GM12891 (cell line): ENCODE measurements at regions not wholly inside any gene's neighbourhood (a gene's known extent, or its start where the extent isn't known, plus 50 kb on each side); places are given as distances from the start of the nearest gene placed in this dataset.
A peak's percentile ranks its signal among the peaks of the same experiment; 100 is the strongest.

Experiments
- DNase-seq: peaks from one replicate; pipeline ENCODE4 v3.0.0; 2011; ENCODE audit warnings: low spot score; ENCODE audit not compliant: insufficient read length
- FAIRE-seq: peaks from 2 replicates; lab custom pipeline; 2011; peaks lifted over from hg19 to GRCh38; lab: Jason Lieb, UNC
- PAX5 ChIP-seq: IDR thresholded peaks from 2 replicates; pipeline ENCODE4 v1.6.1; 2011; ENCODE audit warnings: low read length, moderate library complexity, mild to moderate bottlenecking; ENCODE audit not compliant: insufficient read depth, severe bottlenecking
- POLR2A ChIP-seq: IDR thresholded peaks from 2 replicates; pipeline ENCODE4 v1.6.1; 2011; ENCODE audit warnings: low read depth, low read length, control low read depth
- POLR2AphosphoS5 ChIP-seq: IDR thresholded peaks from 2 replicates; pipeline ENCODE4 v1.6.1; 2011; ENCODE audit warnings: low read depth, low read length, control low read depth
- POU2F2 ChIP-seq: IDR thresholded peaks from 2 replicates; pipeline ENCODE4 v1.6.1; 2011; ENCODE audit warnings: low read depth, mild to moderate bottlenecking, control low read depth, low read length, moderate library complexity
- SPI1 ChIP-seq: IDR thresholded peaks from 2 replicates; pipeline ENCODE4 v1.6.1; 2011; ENCODE audit warnings: low read depth, low read length, control low read depth
- TAF1 ChIP-seq: IDR thresholded peaks from 2 replicates; pipeline ENCODE4 v1.6.1; 2011; ENCODE audit warnings: low read depth, low read length, control low read depth

- no peak for FAIRE-seq
- no peak for DNase-seq
- no peak for TF ChIP-seq SPI1
- TF ChIP-seq POLR2A: no peak
- no peak for TF ChIP-seq PAX5
- TF ChIP-seq TAF1: no peak
- no peak for TF ChIP-seq POLR2AphosphoS5
Measured at GRCh38 chr5:17379100-17379951, 118.7 kb upstream of the TAF11L2 start.

- TF ChIP-seq TAF1: no peak
- no peak for TF ChIP-seq POU2F2
- no peak for TF ChIP-seq POLR2A
- TF ChIP-seq SPI1: no peak
- TF ChIP-seq POLR2AphosphoS5: no peak
- TF ChIP-seq PAX5: no peak
- FAIRE-seq: no peak
- no peak for DNase-seq
Measured at GRCh38 chr5:17381932-17382331, 116.1 kb upstream of the TAF11L2 start.

GRCh38 chr5:17383526-17383925 is 114.5 kb upstream of the TAF11L2 start:
- TF ChIP-seq TAF1 (no peak), SPI1 (no peak), POU2F2 (no peak), POLR2A (no peak), PAX5 (no peak), POLR2AphosphoS5 (no peak)
- FAIRE-seq (no peak), DNase-seq (no peak)

GRCh38 chr5:17384181-17384580 is 113.8 kb upstream of the TAF11L2 start:
- no peak for FAIRE-seq
- no peak for DNase-seq
- no peak for TF ChIP-seq PAX5

GRCh38 chr5:17388717-17389116 is 109.3 kb upstream of the TAF11L2 start:
- FAIRE-seq (no peak), DNase-seq (no peak)
- TF ChIP-seq POLR2A: no peak
- TF ChIP-seq PAX5: no peak
- no peak for TF ChIP-seq TAF1
- no peak for TF ChIP-seq POLR2AphosphoS5

- no peak for FAIRE-seq
- DNase-seq: no peak
- TF ChIP-seq POLR2A (no peak), SPI1 (no peak), POU2F2 (no peak), TAF1 (no peak), POLR2AphosphoS5 (no peak), PAX5 (no peak)
Measured at GRCh38 chr5:17394086-17394485, 103.9 kb upstream of the TAF11L2 start.

- FAIRE-seq: no peak
- no peak for DNase-seq
Measured at GRCh38 chr5:17395106-17395880, 102.7 kb upstream of the TAF11L2 start.

GRCh38 chr5:17396247-17396646 is 101.8 kb upstream of the TAF11L2 start:
- TF ChIP-seq POLR2A (no peak), TAF1 (no peak), SPI1 (no peak), POLR2AphosphoS5 (no peak), POU2F2 (no peak), PAX5 (no peak)
- DNase-seq (no peak), FAIRE-seq (peak; percentile 57)

More at GRCh38 chr5:17395106-17395880, 102.7 kb upstream of the TAF11L2 start:
- no peak for TF ChIP-seq POLR2A
- no peak for TF ChIP-seq SPI1
- no peak for TF ChIP-seq TAF1
- TF ChIP-seq POLR2AphosphoS5: no peak
- TF ChIP-seq POU2F2: no peak
- no peak for TF ChIP-seq PAX5

GRCh38 chr5:17398431-17398830 is 99.6 kb upstream of the TAF11L2 start:
- FAIRE-seq (no peak), DNase-seq (no peak)
- no peak for TF ChIP-seq POU2F2
- TF ChIP-seq POLR2A: no peak
- TF ChIP-seq TAF1: no peak
- TF ChIP-seq PAX5: no peak
- no peak for TF ChIP-seq SPI1
- TF ChIP-seq POLR2AphosphoS5: no peak
